ENCODE measurements at regions not wholly inside any gene's neighbourhood (a gene's known extent, or its start where the extent isn't known, plus 50 kb on each side); places are given as distances from the start of the nearest gene placed in this dataset.

- TF ChIP-seq POLR2A (IDR thresholded peaks at IDR 0.05), result no peak
- no peak for TF ChIP-seq CTCF (IDR thresholded peaks at IDR 0.05 in 8 of 11, conservative IDR thresholded peaks at IDR 0.05 in 3 of 11)
Observed at GRCh38 chr20:40955326-40955725, 73.3 kb upstream of the TOP1 start.

Data from spleen (tissue), 7 donors.